Osteocyte (in vitro differentiated cells): ENCODE measurements at regions not wholly inside any gene's neighbourhood (a gene's known extent, or its start where the extent isn't known, plus 50 kb on each side); places are given as distances from the start of the nearest gene placed in this dataset.

ENCODE experiments used
- DNase-seq: peaks from one replicate; pipeline ENCODE4 v3.0.0; 2021; ENCODE audit warnings: mixed read lengths; ENCODE audit not compliant: unreplicated experiment; ENCODE audit errors: extremely low spot score
- H3K27ac Mint-ChIP-seq: one replicate; pipeline ENCODE4 v1.8.0; 2021; ENCODE audit warnings: mild to moderate bottlenecking, mixed read lengths; ENCODE audit not compliant: unreplicated experiment
- H3K27me3 Mint-ChIP-seq: one replicate; pipeline ENCODE4 v1.8.0; 2021; ENCODE audit warnings: mixed read lengths; ENCODE audit not compliant: unreplicated experiment
- H3K36me3 Mint-ChIP-seq: one replicate; pipeline ENCODE4 v1.8.0; 2021; ENCODE audit warnings: mixed read lengths; ENCODE audit not compliant: unreplicated experiment
- H3K4me1 Mint-ChIP-seq: one replicate; pipeline ENCODE4 v1.8.0; 2021; ENCODE audit warnings: mixed read lengths; ENCODE audit not compliant: unreplicated experiment
- H3K4me3 Mint-ChIP-seq: one replicate; pipeline ENCODE4 v1.8.0; 2021; ENCODE audit warnings: mild to moderate bottlenecking, moderate library complexity, mixed read lengths; ENCODE audit not compliant: unreplicated experiment
- H3K9me3 Mint-ChIP-seq: one replicate; pipeline ENCODE4 v1.8.0; 2021; ENCODE audit warnings: mixed read lengths; ENCODE audit not compliant: unreplicated experiment
- TF ChIP-seq, protein P1 (sequence below): fragments of 200-600 bp; sonication (generic); IDR thresholded peaks from 2 replicates; pipeline ENCODE4 v1.5.0; 2021; ENCODE audit warnings: antibody characterized with exemption, mild to moderate bottlenecking, moderate library complexity

- no peaks in the 10 kb centered on the region for H3K27me3 Mint-ChIP-seq
- TF ChIP-seq, protein P1, sequence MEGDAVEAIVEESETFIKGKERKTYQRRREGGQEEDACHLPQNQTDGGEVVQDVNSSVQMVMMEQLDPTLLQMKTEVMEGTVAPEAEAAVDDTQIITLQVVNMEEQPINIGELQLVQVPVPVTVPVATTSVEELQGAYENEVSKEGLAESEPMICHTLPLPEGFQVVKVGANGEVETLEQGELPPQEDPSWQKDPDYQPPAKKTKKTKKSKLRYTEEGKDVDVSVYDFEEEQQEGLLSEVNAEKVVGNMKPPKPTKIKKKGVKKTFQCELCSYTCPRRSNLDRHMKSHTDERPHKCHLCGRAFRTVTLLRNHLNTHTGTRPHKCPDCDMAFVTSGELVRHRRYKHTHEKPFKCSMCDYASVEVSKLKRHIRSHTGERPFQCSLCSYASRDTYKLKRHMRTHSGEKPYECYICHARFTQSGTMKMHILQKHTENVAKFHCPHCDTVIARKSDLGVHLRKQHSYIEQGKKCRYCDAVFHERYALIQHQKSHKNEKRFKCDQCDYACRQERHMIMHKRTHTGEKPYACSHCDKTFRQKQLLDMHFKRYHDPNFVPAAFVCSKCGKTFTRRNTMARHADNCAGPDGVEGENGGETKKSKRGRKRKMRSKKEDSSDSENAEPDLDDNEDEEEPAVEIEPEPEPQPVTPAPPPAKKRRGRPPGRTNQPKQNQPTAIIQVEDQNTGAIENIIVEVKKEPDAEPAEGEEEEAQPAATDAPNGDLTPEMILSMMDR, result no peak
- peaks cover 6% of the 10 kb centered on the region for H3K4me1 Mint-ChIP-seq
- no peak overlapping the region for H3K27ac Mint-ChIP-seq
- no peaks in the 10 kb centered on the region for H3K36me3 Mint-ChIP-seq
- no peaks in the 10 kb centered on the region for H3K9me3 Mint-ChIP-seq
- no peak overlapping the region for H3K4me3 Mint-ChIP-seq
- DNase-seq, result no peak
Observed at GRCh38 chr13:34201050-34201913, 383.3 kb downstream of the RFC3 start.

DNA sequence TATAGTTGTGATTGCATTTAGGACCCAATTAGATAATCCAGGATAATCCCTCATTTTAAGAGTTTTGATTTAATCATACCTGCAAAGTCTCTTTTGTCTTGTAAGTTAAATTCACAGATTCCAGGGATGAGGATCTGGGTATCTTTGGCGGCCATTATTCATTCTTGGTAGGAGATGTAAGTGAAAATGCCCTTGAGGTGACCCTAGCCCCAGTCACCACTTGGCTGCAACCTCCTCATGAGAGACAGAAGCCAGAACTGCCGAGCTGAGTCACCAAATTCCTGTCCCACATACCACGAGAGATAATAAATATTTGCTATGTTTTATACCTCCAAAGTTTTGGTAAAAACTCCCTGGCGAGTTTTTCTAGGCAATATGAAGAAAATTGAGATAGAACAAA is 389.4 kb downstream of the RFC3 start:
- Mint-ChIP-seq H3K27ac (no peak overlapping the region), H3K27me3 (no peaks in the 10 kb centered on the region), H3K9me3 (no peaks in the 10 kb centered on the region), H3K4me1 (peaks cover 15% of the 10 kb centered on the region), H3K4me3 (no peak overlapping the region), H3K36me3 (no peaks in the 10 kb centered on the region)
- DNase-seq, result no peak
- TF ChIP-seq, protein P1, result no peak

DNA sequence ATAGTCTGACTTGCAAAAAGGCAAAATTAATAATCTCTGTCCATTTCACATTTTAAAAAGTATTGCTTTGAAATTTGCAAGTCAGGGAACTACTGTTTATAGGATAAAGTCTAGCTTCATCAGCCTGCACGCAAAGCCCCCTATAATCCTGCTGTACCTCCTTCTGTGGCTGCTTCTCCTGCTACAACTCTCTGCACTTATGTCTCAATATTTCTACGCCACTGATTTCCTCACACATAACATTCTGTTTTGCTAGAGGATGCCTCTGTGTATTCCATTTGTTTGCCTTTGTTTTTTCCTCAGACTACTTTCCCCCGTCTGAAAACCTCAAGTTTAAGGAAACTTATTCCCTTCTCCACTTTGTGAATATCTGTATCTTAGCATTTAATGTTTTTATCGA is 389.9 kb downstream of the RFC3 start:
- Mint-ChIP-seq H3K9me3 (no peaks in the 10 kb centered on the region), H3K4me3 (no peak overlapping the region), H3K36me3 (no peaks in the 10 kb centered on the region), H3K4me1 (peaks cover 13% of the 10 kb centered on the region), H3K27me3 (no peaks in the 10 kb centered on the region), H3K27ac (no peak overlapping the region)
- TF ChIP-seq, protein P1, result no peak
- no peak for DNase-seq

GRCh38 chr13:34208336-34208735 is 390.4 kb downstream of the RFC3 start:
- Mint-ChIP-seq H3K27ac (no peak overlapping the region), H3K4me3 (no peak overlapping the region)

GRCh38 chr13:34210341-34210740 is 392.4 kb downstream of the RFC3 start:
- DNase-seq, result no peak
- TF ChIP-seq, protein P1, result no peak
- H3K27ac Mint-ChIP-seq, result no peak overlapping the region
- H3K9me3 Mint-ChIP-seq, result no peaks in the 10 kb centered on the region
- H3K4me1 Mint-ChIP-seq, result peaks cover 13% of the 10 kb centered on the region
- no peaks in the 10 kb centered on the region for H3K36me3 Mint-ChIP-seq
- no peak overlapping the region for H3K4me3 Mint-ChIP-seq
- H3K27me3 Mint-ChIP-seq, result no peaks in the 10 kb centered on the region

More at GRCh38 chr13:34208336-34208735, 390.4 kb downstream of the RFC3 start:
- Mint-ChIP-seq H3K9me3 (no peaks in the 10 kb centered on the region), H3K27me3 (no peaks in the 10 kb centered on the region), H3K4me1 (peaks cover 13% of the 10 kb centered on the region), H3K36me3 (no peaks in the 10 kb centered on the region)
- TF ChIP-seq, protein P1, result no peak
- DNase-seq, result no peak
